GM18909 (cell line): ENCODE measurements at regions not wholly inside any gene's neighbourhood (a gene's known extent, or its start where the extent isn't known, plus 50 kb on each side); places are given as distances from the start of the nearest gene placed in this dataset.
"Not testable (repeated sequence)": the region's sequence is repeated elsewhere in the genome, so short reads cannot be mapped to it uniquely, and the experiment has no call there.

Source experiments
- ATAC-seq: cut with Tn5 transposase; IDR thresholded peaks from one replicate; pipeline ENCODE4 v1.9.1; 2021; ENCODE audit warnings: mild to moderate bottlenecking; ENCODE audit not compliant: unreplicated experiment, poor library complexity

GRCh38 chr14:43765474-43765873, 741.6 kb downstream of the FSCB start:
- no peak for ATAC-seq

- no peak for ATAC-seq
Observed at GRCh38 chr14:43764433-43764832, 742.6 kb downstream of the FSCB start.

- no peak for ATAC-seq
Observed at GRCh38 chr14:43755707-43756106, 751.4 kb downstream of the FSCB start.

- no peak for ATAC-seq
Observed at GRCh38 chr14:43754838-43755237, 752.2 kb downstream of the FSCB start.

GRCh38 chr14:43745746-43746145, 761.3 kb downstream of the FSCB start:
- ATAC-seq: no peak

GRCh38 chr14:43735932-43736331, 771.2 kb downstream of the FSCB start:
- ATAC-seq: no peak

- no peak for ATAC-seq
Observed at GRCh38 chr14:43729143-43729542, 777.9 kb downstream of the FSCB start.

- no peak for ATAC-seq
Observed at GRCh38 chr14:43706900-43707299, 800.2 kb downstream of the FSCB start.

GRCh38 chr14:43698561-43699284, 808.4 kb downstream of the FSCB start:
- not testable (repeated sequence) for ATAC-seq

GRCh38 chr14:43697003-43697402, 810.1 kb downstream of the FSCB start:
- no peak for ATAC-seq

GRCh38 chr14:43692706-43693105, 814.4 kb downstream of the FSCB start:
- no peak for ATAC-seq

GRCh38 chr14:43687921-43688320, 819.2 kb downstream of the FSCB start:
- no peak for ATAC-seq

GRCh38 chr14:43677581-43677980, 829.5 kb downstream of the FSCB start:
- ATAC-seq: no peak

- no peak for ATAC-seq
Observed at GRCh38 chr14:43674273-43674672, 832.8 kb downstream of the FSCB start.

- ATAC-seq: no peak
Observed at GRCh38 chr14:43671716-43672485, 835.2 kb downstream of the FSCB start.

- no peak for ATAC-seq
Observed at GRCh38 chr14:43669355-43669754, 837.7 kb downstream of the FSCB start.

GRCh38 chr14:43665570-43666267, 841.4 kb downstream of the FSCB start:
- no peak for ATAC-seq

- ATAC-seq: not testable (repeated sequence)
Observed at GRCh38 chr14:43655194-43655593, 851.9 kb downstream of the FSCB start.

GRCh38 chr14:43651896-43652295, 855.2 kb downstream of the FSCB start:
- ATAC-seq: no peak

- ATAC-seq: no peak
Observed at GRCh38 chr14:43651185-43651787, 855.8 kb downstream of the FSCB start.

GRCh38 chr14:43649508-43649907, 857.6 kb downstream of the FSCB start:
- no peak for ATAC-seq
